ENCODE measurements at regions not wholly inside any gene's neighbourhood (a gene's known extent, or its start where the extent isn't known, plus 50 kb on each side); places are given as distances from the start of the nearest gene placed in this dataset.
"Not testable (repeated sequence)": the region's sequence is repeated elsewhere in the genome, so short reads cannot be mapped to it uniquely, and the experiment has no call there.

DNA sequence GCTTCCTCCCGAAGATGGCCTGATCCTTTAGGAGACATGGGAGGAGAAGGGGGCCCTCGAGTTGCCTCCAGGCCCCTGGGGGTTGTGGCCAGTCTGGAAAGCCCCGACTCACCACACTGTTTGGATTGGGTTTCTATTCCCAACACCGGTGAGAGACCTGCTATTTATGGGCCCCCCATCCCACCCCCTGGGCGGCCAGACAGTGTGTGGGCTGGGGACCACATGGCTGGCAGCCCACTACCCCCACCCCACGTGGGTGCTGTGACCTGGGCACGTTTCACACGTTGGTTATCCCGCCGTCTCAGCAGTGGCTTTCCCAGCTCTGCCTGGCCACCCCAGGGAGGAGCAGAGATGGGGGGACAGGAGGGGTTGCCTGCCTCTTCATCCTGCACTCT is 116.1 kb downstream of the VEGFA start:
- DNase-seq (ENCODE audit: low read depth in 2 of 2), result no peak

DNA sequence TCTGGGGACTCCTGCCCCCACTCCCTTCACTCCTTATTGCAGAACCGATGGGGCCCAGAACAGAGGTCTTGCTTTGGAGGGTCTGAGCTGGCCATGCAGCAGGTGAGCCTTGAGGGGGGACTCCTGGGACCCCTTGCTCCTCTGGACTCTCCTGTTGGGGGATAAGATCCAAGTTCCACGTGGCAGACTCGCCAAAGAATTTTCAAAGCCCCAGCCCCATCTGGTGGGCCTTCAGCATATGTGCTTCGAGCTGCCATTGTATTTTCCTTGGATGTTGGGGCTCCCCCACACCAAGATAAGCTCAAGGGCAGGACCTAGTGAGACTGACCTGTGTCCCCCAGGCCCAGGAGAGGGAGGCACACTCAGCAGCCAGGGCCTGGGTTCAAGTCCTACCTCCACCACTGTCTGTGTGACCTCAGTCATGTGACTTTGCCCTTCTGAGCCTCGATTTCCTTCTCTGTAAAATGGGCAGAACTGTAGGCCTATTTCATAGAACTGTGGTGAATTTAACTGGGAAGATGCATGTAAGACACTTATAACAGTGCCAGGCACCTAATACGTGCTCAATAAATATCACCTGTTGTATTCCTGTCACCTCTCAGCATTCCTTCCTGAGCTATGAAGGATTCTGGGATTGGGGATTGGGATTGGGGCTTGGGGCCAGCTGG is 115.5 kb downstream of the VEGFA start:
- no peak for DNase-seq (ENCODE audit: low read depth in 2 of 2)

GRCh38 chr6:43884652-43885022 is 114.6 kb downstream of the VEGFA start:
- DNase-seq (ENCODE audit: low read depth in 2 of 2), result no peak

DNA sequence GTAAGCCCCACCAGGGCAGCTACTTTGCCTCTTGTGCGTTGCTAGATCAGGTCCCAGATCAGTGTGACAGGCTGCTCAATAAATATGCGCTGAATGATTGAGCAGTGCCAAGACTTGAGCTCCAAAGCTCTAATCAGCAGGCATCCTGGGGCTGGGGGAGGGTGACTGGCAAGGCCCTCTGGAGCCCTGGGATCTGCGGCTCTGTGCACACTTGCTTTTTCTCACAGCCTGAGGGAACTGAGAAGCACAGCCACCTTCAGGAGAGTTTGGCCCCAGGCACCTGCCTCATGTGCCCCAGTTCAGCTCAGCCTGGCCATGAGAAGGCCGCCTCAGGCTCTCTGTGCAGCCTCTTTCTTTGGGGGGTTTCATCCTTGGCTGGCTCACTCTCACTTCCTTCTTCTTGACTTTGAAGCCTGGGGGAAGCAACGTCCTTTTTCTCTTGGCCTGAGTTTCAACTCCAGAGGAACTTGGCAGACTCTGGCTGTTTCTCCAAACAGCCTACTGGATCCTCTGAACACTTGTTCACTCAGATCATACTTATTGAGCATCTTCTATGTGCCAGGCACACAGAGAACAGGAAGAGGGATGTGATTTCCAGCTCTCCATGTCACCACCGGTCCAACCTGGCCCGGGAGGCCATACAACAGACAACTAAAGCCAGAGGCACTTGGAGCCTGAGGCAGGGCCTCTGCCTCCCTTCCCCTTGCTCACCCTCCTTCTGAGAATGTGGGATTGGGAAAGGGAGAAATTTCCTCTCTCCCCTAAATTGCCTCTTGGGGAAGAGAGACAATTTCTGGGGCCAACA is 114.0 kb downstream of the VEGFA start:
- no peak for DNase-seq (ENCODE audit: low read depth in 2 of 2)

DNA sequence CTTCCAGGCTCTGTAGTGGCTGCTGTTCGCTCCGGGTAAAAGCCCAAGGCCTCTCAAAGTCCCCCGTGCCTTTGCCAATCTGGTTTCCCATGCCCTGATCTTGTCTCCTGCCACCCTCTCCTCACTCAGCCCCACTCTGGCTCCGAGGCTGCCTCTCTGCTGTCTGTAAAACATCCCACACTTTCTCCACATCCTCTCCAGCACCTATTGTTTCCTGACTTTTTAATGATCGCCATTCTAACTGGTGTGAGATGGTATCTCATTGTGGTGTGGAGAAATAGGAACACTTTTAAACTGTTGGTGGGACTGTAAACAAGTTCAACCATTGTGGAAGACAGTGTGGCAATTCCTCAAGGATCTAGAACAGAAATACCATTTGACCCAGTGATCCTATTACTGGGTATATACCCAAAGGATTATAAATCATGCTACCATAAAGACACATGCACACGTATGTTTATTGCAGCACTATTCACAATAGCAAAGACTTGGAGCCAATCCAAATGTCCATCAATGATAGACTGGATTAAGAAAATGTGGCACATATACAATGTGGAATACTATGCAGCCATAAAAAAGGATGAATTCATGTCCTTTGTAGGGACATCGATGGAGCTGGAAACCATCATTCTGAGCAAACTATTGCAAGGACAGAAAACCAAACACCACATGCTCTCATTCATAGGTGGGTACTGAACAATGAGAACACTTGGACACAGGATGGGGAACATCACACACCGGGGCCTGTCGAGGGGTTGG is 112.9 kb downstream of the VEGFA start:
- not testable (repeated sequence) for DNase-seq (ENCODE audit: low read depth in 2 of 2)

DNA sequence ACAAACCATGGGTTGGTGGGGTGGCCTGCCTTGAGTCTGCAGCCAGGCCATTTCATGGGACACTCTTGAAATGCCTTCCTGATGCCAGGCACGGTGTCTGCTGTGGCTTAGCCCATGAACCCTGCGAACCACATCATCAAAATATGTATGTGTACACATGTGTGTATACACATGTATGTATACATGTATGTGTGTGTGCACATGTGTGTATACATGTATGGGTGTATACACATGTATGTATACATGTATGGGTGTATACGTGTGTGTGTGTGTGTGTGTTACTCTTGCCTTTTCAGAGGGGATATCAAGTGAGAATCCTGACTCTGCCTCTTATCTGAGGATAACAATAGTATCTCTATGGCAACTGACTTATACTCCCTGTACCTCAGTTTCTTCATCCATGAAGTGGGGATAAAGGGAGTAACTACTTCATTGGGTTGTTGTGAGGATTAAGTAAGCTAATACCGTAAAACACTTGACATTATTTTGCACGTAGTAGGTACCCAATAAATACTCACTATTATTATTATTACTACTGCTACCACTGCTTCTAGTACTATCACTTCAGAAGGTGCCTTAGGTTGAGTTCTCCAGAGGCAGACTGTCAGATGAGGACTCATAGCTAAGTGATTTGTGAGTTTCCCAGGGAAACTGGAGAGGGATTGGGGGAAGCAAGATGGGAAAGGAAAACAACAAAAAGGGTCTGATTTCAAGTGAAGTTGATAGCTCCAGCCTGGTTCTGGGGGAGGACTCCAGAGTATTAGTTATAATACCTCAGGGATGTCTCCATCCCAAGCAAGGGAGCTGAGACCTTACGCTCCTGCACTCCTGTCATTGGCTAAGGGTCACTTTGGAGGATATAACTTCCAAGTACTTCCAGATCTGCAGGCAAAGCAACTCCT is 110.5 kb downstream of the VEGFA start:
- no peak for DNase-seq (ENCODE audit: low read depth in 2 of 2)

GRCh38 chr6:43879722-43880121 is 109.7 kb downstream of the VEGFA start:
- DNase-seq (ENCODE audit: low read depth in 2 of 2), result no peak

DNA sequence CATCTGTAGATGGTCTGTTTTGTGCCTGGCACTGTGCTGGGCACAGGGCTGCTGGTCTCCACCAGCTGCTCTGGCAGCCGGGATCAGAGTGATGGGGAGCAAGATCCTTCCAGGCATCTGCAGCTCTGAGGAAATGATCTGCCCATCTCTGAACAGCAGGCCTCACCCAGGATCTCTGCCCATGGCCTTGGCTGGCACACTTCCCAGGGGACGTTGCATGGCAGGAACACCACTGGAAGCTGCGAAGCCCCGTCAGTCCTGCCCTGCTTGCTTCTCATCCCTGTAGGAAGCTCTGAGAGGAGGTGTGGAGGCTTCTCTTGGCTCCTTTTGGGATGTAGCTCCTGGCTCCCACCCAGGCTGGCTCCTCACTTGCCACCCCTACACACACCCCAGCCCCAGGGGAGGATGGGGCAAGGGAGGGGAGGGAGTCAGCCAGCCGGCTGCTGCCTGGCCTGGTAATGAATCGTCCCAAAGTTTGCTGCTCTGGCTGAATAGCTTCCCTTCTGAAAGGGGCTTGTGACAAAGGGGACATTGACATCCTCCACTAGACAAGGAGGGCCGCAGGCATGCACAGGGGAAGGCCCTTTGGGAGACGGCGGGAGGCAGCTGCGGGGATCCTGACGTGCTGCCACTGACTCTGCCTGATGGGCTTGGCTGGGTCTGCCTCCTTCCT is 108.9 kb downstream of the VEGFA start:
- DNase-seq (ENCODE audit: low read depth in 2 of 2), result no peak

GRCh38 chr6:43878127-43878634 is 108.2 kb downstream of the VEGFA start:
- no peak for DNase-seq (ENCODE audit: low read depth in 2 of 2)

GRCh38 chr6:43877463-43878126 is 107.6 kb downstream of the VEGFA start:
- DNase-seq (ENCODE audit: low read depth in 2 of 2), result no peak

DNA sequence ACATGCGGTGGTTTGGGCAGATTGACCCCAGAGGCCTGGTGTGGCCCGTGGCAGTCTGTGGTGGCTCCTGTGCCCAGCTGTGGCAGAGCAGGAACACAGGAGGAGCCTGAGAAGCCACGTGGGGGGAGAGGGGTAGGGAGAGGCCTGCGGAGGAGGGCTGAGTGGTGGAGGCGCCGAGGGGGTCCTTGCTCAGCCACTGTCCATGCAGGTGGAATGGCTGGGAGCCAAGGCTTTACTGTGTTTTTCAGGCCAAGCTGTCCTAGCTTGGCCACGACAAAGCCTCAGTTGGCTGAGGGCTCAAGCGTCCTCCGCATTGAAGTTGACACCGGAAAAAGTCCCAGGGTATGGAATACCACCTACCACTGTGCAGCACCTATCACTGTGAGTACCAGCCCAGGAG is 107.0 kb downstream of the VEGFA start:
- no peak for DNase-seq (ENCODE audit: low read depth in 2 of 2)

- no peak for DNase-seq (ENCODE audit: low read depth in 2 of 2)
Observed at GRCh38 chr6:43876602-43877001, 106.6 kb downstream of the VEGFA start.

DNA sequence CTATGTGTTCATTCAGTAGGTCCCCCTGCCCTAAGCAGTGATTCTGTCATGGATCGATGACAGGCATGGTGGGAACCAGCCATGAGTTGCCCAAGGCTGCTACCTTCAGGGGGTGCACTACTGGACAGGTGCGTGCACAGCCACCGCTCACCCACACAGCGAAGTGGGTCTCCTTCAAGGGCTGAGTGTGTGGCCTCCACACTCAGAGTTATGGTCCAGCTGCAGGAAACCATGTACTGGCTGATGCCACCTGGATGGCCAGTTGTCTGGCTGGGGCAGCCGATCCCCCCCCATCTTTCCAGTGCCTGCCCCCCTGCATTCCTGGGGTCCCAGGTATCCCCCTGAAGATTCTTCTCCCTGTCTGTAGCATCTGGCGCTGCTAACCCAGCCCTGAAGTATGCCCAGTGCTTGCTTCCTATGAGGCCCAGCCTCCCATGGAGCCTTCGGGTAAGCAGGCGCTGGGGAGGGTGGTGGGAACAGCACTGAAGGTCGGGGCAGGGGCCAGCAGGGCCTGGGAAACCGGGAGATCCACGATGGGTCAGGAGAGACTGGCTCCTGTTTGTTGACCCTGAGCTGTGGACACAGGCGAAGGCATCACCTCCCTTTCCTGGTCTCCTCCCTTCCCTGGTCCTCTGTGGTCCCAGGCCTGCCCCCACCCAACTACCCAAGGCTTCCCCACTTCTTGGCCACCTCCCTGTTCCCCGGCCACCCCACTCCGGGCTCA is 106.0 kb downstream of the VEGFA start:
- DNase-seq (ENCODE audit: low read depth in 2 of 2), result no peak

- no peak for DNase-seq (ENCODE audit: low read depth in 2 of 2)
Observed at GRCh38 chr6:43874814-43875590, 105.0 kb downstream of the VEGFA start.

- no peak for DNase-seq (ENCODE audit: low read depth in 2 of 2)
Observed at GRCh38 chr6:43873806-43874714, 104.0 kb downstream of the VEGFA start.

DNA sequence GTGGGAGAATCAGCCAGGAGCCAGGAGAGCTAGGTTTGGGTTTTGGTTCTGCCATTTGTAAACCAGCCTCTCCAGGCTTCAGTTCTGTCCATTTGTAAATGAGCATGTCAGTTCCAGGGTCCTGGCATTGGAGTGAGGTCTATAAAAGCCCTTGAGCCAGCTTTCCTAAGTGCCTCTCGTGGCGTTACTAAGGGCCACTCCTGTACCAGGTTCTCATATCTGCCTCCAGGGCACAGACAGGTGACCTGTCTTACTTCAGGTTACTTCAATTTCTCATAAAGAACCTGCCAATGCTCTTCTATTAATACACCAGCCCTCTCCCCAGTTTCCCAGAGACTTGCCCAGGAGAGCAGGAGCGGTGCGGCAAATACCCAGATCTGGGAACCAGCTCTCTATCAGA is 101.9 kb downstream of the VEGFA start:
- no peak for DNase-seq (ENCODE audit: low read depth in 2 of 2)

- no peak for DNase-seq (ENCODE audit: low read depth in 2 of 2)
Observed at GRCh38 chr6:43871284-43871683, 101.3 kb downstream of the VEGFA start.

DNA sequence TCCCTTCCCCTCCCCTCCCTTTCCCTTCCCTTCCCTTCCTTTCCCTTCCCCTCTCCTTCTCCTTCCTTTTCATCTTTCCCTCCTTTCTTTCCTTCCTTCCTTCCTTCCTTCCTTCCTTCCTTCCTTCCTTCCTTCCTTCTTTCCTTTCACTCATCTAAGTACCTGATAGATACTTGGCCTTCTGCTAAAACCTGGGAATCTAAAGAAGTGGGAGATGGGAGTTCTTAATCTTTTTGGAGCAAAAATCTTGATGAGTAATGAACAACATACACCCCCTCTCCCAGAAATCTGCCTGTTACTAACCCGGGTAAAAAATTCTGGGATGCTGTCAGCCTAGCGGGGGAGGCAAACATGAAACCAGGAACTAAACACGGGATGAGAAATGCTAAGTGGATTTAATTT is 100.7 kb downstream of the VEGFA start:
- no peak for DNase-seq (ENCODE audit: low read depth in 2 of 2)

All from stimulated activated CD4-positive, alpha-beta T cell treated with anti-CD3 and anti-CD28 coated beads, Interleukin-12 subunit alpha, Interleukin-12 subunit beta, amount 100 ng/mL, for 24 hours (primary cell).